Neural cell (in vitro differentiated cells): ENCODE measurements at regions not wholly inside any gene's neighbourhood (a gene's known extent, or its start where the extent isn't known, plus 50 kb on each side); places are given as distances from the start of the nearest gene placed in this dataset.
"Not testable (repeated sequence)": the region's sequence is repeated elsewhere in the genome, so short reads cannot be mapped to it uniquely, and the experiment has no call there.

ENCODE experiments used
- H2AFZ ChIP-seq: fragments of 200-600, 300-800 bp; sonication (generic), shearing (Covaris generic); 2 replicates; pipeline ENCODE4 v1.6.0; 2014; ENCODE audit warnings: low read depth, mild to moderate bottlenecking, antibody characterized with exemption, low read length, moderate library complexity
- H3F3A ChIP-seq: fragments of 200-600 bp; shearing (Covaris generic); 2 replicates; pipeline ENCODE4 v1.6.1; 2016; ENCODE audit warnings: mild to moderate bottlenecking, moderate library complexity, mixed read lengths, antibody characterized with exemption, low read length; ENCODE audit not compliant: insufficient read depth, poor library complexity, severe bottlenecking
- H3K27ac ChIP-seq: fragments of 200-600, 300-800 bp; sonication (generic), shearing (Covaris generic); 2 replicates; pipeline ENCODE4 v1.5.1; 2014; ENCODE audit warnings: mild to moderate bottlenecking, low read length, moderate library complexity
- H3K27me3 ChIP-seq: fragments of 300-800, 200-600 bp; sonication (generic), shearing (Covaris generic); 2 replicates; pipeline ENCODE4 v1.6.0; 2014; ENCODE audit warnings: mild to moderate bottlenecking, low read depth, low read length, moderate library complexity; ENCODE audit not compliant: insufficient read depth
- H3K36me3 ChIP-seq: fragments of 300-800, 200-600 bp; sonication (generic), shearing (Covaris generic); 2 replicates; pipeline ENCODE4 v1.5.1; 2014; ENCODE audit warnings: mild to moderate bottlenecking, antibody characterized with exemption, low read length, moderate library complexity; ENCODE audit not compliant: insufficient read depth
- H3K4me2 ChIP-seq: fragments of 300-800, 200-600 bp; sonication (generic), shearing (Covaris generic); 2 replicates; pipeline ENCODE4 v1.6.0; 2014; ENCODE audit warnings: mild to moderate bottlenecking, low read length
- H3K4me3 ChIP-seq: fragments of 300-800, 200-600 bp; sonication (generic), shearing (Covaris generic); 2 replicates; pipeline ENCODE4 v1.5.1; 2014; ENCODE audit warnings: mild to moderate bottlenecking, low read length, moderate library complexity
- H3K79me2 ChIP-seq: fragments of 200-600 bp; shearing (Covaris generic); replicated peaks from 2 replicates; pipeline ENCODE4 v1.6.0; 2014; ENCODE audit warnings: mild to moderate bottlenecking, low read length, moderate library complexity; ENCODE audit not compliant: insufficient read depth
- H3K9ac ChIP-seq: fragments of 300-800, 200-600 bp; sonication (generic), shearing (Covaris generic); 2 replicates; pipeline ENCODE4 v1.6.1; 2016; ENCODE audit warnings: mild to moderate bottlenecking, low read length, mixed read lengths
- H3K9me2 ChIP-seq: fragments of 200-600 bp; shearing (Covaris generic); 2 replicates; pipeline ENCODE4 v1.6.1; 2016; ENCODE audit warnings: mild to moderate bottlenecking, low read length, mixed read lengths; ENCODE audit not compliant: insufficient read depth
- H3K9me3 ChIP-seq: fragments of 200-600, 300-800 bp; sonication (generic), shearing (Covaris generic); 2 replicates; pipeline ENCODE4 v1.6.1; 2016; ENCODE audit warnings: mild to moderate bottlenecking, mixed run types, low read length, moderate library complexity, mixed read lengths
- H4K20me1 ChIP-seq: fragments of 200-600 bp; shearing (Covaris generic); 2 replicates; pipeline ENCODE4 v1.6.1; 2016; ENCODE audit warnings: mild to moderate bottlenecking, mixed run types; ENCODE audit not compliant: insufficient read depth
- EP300 ChIP-seq: fragments of 450-650 bp; conservative IDR thresholded peaks from 2 replicates; pipeline ENCODE4 v1.6.1; 2014; ENCODE audit warnings: antibody characterized with exemption, mild to moderate bottlenecking, moderate library complexity; ENCODE audit not compliant: poor library complexity, severe bottlenecking
- EZH2 ChIP-seq: fragments of 200-600, 300-800 bp; shearing (Covaris generic), sonication (generic); IDR thresholded peaks from 2 replicates; pipeline ENCODE4 v1.6.1; 2014; ENCODE audit warnings: antibody characterized with exemption, low read length, borderline replicate concordance, mild to moderate bottlenecking; ENCODE audit not compliant: insufficient read depth, poor library complexity, severe bottlenecking
- MXI1 ChIP-seq: fragments of 450-650 bp; conservative IDR thresholded peaks from 2 replicates; pipeline ENCODE4 v1.6.1; 2014; ENCODE audit warnings: antibody characterized with exemption, mild to moderate bottlenecking; ENCODE audit not compliant: poor library complexity, severe bottlenecking
- POLR2AphosphoS5 ChIP-seq: IDR thresholded peaks from 2 replicates; pipeline ENCODE4 v1.6.1; 2012
- RAD21 ChIP-seq: fragments of 450-650 bp; conservative IDR thresholded peaks from 2 replicates; pipeline ENCODE4 v1.6.1; 2014; ENCODE audit warnings: antibody characterized with exemption, mild to moderate bottlenecking, moderate library complexity
- REST ChIP-seq: IDR thresholded peaks from 2 replicates; pipeline ENCODE4 v1.6.1; 2012; ENCODE audit warnings: borderline replicate concordance
- SMC3 ChIP-seq: fragments of 450-650 bp; conservative IDR thresholded peaks from 2 replicates; pipeline ENCODE4 v1.6.1; 2014; ENCODE audit warnings: antibody characterized with exemption, mild to moderate bottlenecking, moderate library complexity; ENCODE audit not compliant: poor library complexity
- TAF1 ChIP-seq: IDR thresholded peaks from 2 replicates; pipeline ENCODE4 v1.6.1; 2012; ENCODE audit warnings: low read depth
- TF ChIP-seq, protein P1 (sequence below): fragments of 450-650 bp; IDR thresholded peaks from 2 replicates; pipeline ENCODE4 v1.5.1; 2014; ENCODE audit warnings: antibody characterized with exemption, mild to moderate bottlenecking, moderate library complexity; ENCODE audit not compliant: poor library complexity, severe bottlenecking

DNA sequence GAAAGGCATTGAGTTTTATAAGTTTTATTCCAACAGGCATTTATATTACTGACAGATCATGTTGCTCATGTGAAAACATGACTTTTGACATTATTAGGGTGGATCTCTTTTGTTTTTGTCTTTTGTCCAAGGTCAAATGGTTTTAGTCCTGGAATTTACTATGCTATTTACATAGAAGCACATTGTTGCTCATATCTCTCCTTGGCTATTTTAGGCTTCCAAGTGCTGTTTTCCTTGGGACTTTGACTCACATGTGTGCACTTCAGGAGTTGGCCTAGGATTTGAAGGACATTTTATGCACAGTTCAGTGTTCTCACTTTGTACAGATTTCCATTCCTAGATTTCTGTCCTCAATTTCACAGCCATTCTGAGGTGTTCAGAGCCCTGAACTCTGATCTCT lies 225.7 kb downstream of the PYDC2 start:
- Histone ChIP-seq H3K79me2 (no peaks in the 10 kb centered on the region), H3K27ac (no peak overlapping the region), H3K9me3 (no peaks in the 10 kb centered on the region), H3K36me3 (no peaks in the 10 kb centered on the region), H3K4me3 (no peak overlapping the region), H3K9me2 (no peaks in the 10 kb centered on the region), H2AFZ (no peak overlapping the region), H3K9ac (no peak overlapping the region), H3K4me2 (no peak overlapping the region), H4K20me1 (no peaks in the 10 kb centered on the region), H3K27me3 (no peaks in the 10 kb centered on the region), H3F3A (no peaks in the 10 kb centered on the region)
- TF ChIP-seq, protein P1, sequence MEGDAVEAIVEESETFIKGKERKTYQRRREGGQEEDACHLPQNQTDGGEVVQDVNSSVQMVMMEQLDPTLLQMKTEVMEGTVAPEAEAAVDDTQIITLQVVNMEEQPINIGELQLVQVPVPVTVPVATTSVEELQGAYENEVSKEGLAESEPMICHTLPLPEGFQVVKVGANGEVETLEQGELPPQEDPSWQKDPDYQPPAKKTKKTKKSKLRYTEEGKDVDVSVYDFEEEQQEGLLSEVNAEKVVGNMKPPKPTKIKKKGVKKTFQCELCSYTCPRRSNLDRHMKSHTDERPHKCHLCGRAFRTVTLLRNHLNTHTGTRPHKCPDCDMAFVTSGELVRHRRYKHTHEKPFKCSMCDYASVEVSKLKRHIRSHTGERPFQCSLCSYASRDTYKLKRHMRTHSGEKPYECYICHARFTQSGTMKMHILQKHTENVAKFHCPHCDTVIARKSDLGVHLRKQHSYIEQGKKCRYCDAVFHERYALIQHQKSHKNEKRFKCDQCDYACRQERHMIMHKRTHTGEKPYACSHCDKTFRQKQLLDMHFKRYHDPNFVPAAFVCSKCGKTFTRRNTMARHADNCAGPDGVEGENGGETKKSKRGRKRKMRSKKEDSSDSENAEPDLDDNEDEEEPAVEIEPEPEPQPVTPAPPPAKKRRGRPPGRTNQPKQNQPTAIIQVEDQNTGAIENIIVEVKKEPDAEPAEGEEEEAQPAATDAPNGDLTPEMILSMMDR: no peak
- no peak for TF ChIP-seq EZH2
- no peak for TF ChIP-seq EP300
- TF ChIP-seq RAD21: no peak
- TF ChIP-seq POLR2AphosphoS5: no peak
- TF ChIP-seq MXI1: no peak
- TF ChIP-seq REST: no peak
- TF ChIP-seq TAF1: no peak
- no peak for TF ChIP-seq SMC3

DNA sequence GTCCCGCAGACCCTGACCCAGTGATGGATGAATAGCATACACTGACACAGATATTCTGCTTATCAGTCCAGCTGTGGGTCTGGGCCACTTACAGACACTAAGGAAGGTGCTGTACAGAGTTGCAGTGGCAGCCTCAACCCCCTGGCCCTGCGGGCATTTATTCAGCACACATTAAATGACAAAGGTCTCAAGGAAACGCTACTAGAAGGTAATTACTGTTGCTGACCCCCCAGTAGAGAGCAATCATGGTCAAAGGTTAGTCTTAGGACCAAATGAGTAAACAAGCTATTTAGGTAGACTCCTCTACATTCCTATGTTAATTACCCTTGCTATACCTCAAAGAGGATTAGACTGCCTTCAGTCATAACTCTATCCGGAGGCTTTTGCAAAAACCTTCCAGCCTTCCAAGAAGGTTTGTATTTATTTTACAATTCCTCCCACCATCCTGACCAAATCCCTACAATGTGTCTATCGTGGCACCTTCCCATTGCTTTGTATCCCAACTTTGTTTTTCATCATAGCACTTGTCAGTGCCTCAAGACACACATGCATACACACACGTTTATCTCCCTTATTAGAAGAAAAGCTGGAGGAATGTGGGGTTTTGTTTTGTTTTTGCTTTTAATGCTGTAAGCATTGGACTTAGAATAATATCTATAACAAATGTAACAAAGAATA lies 227.9 kb downstream of the PYDC2 start:
- Histone ChIP-seq H3K4me2 (no peak overlapping the region), H3K9me2 (no peaks in the 10 kb centered on the region)

GRCh38 chr3:191691184-191691583 lies 230.2 kb downstream of the PYDC2 start:
- not testable (repeated sequence) for H3K27ac ChIP-seq, H4K20me1 ChIP-seq, H3K4me2 ChIP-seq

More for the DNA sequence above, 227.9 kb downstream of the PYDC2 start:
- Histone ChIP-seq H3K9ac (no peak overlapping the region), H3K27ac (no peak overlapping the region), H3F3A (no peaks in the 10 kb centered on the region), H3K4me3 (no peak overlapping the region), H3K9me3 (no peaks in the 10 kb centered on the region), H4K20me1 (no peaks in the 10 kb centered on the region), H3K27me3 (no peaks in the 10 kb centered on the region), H3K36me3 (no peaks in the 10 kb centered on the region), H3K79me2 (no peaks in the 10 kb centered on the region), H2AFZ (no peak overlapping the region)
- TF ChIP-seq, protein P1: no peak
- TF ChIP-seq POLR2AphosphoS5: no peak

More at GRCh38 chr3:191691184-191691583, 230.2 kb downstream of the PYDC2 start:
- not testable (repeated sequence) for H2AFZ ChIP-seq, H3K9ac ChIP-seq, H3K79me2 ChIP-seq, H3K36me3 ChIP-seq, H3K9me3 ChIP-seq, H3K4me3 ChIP-seq, H3F3A ChIP-seq, H3K27me3 ChIP-seq, H3K9me2 ChIP-seq
